PC-3 (cell line): ENCODE measurements at regions not wholly inside any gene's neighbourhood (a gene's known extent, or its start where the extent isn't known, plus 50 kb on each side); places are given as distances from the start of the nearest gene placed in this dataset.
A peak's percentile ranks its signal among the peaks of the same experiment; 100 is the strongest.

ENCODE experiments used
- ATAC-seq: fragments of 200-7000 bp; cut with Tn5 transposase; 2 replicates; pipeline ENCODE4 v1.9.1; 2020; ENCODE audit warnings: mild to moderate bottlenecking, moderate library complexity
- BruUV-seq: library from RNA; stranded (reverse); fragments of 400-500 nt; replicated peaks from 2 replicates; lab custom pipeline; 2021; lab: Mats Ljungman, UMichigan
- CTCF ChIA-PET: fragments of 300-600 bp; sonication (Branson Sonifier 250); formaldehyde crosslinking; loops from one replicate; lab custom pipeline; 2022; ENCODE audit warnings: antibody characterized with exemption; lab: Charles Lee
- POLR2A ChIA-PET: fragments of 300-600 bp; sonication (Branson Sonifier 250); formaldehyde crosslinking; loops from one replicate; lab custom pipeline; 2022; ENCODE audit warnings: antibody characterized with exemption; ENCODE audit not compliant: unreplicated experiment; lab: Charles Lee
- DNase-seq: peaks from one replicate; pipeline ENCODE4 v3.0.0-alpha.2; 2015
- H2AFZ ChIP-seq: fragments of 300-600 bp; sonication (generic); 2 replicates; pipeline ENCODE4 v1.6.0; 2016; ENCODE audit warnings: antibody characterized with exemption, low read length
- H3F3A ChIP-seq: fragments of 300-600 bp; sonication (generic); one replicate; pipeline ENCODE4 v1.6.0; 2017; ENCODE audit warnings: antibody characterized with exemption, low read length, control low read depth, mild to moderate bottlenecking; ENCODE audit not compliant: unreplicated experiment
- H3K27ac ChIP-seq: fragments of 300-600 bp; sonication (generic); 2 replicates; pipeline ENCODE4 v1.5.1; 2016; ENCODE audit warnings: mild to moderate bottlenecking, low read length
- H3K27me3 ChIP-seq: fragments of 300-600 bp; sonication (generic); 2 replicates; pipeline ENCODE4 v1.6.1; 2016; ENCODE audit warnings: low read length, mixed read lengths
- H3K36me3 ChIP-seq: fragments of 300-600 bp; sonication (generic); 2 replicates; pipeline ENCODE4 v1.6.1; 2016; ENCODE audit warnings: low read depth, mixed run types, low read length, mixed read lengths
- H3K4me1 ChIP-seq: fragments of 300-600 bp; sonication (generic); 2 replicates; pipeline ENCODE4 v1.5.1; 2016; ENCODE audit warnings: low read length; ENCODE audit not compliant: insufficient read depth
- H3K4me2 ChIP-seq: fragments of 300-600 bp; sonication (generic); 2 replicates; pipeline ENCODE4 v1.6.0; 2016; ENCODE audit warnings: low read length
- H3K4me3 ChIP-seq: fragments of 300-600 bp; sonication (generic); 2 replicates; pipeline ENCODE4 v1.5.1; 2016; ENCODE audit warnings: mild to moderate bottlenecking, low read length, mixed read lengths
- H3K79me2 ChIP-seq: fragments of 300-600 bp; sonication (generic); 2 replicates; pipeline ENCODE4 v1.6.1; 2017; ENCODE audit warnings: low read length, mixed read lengths
- H3K9ac ChIP-seq: fragments of 300-600 bp; sonication (generic); 2 replicates; pipeline ENCODE4 v1.6.0; 2016; ENCODE audit warnings: mild to moderate bottlenecking, low read length
- H3K9me2 ChIP-seq: fragments of 300-600 bp; sonication (generic); replicated peaks from 2 replicates; pipeline ENCODE4 v1.6.1; 2016; ENCODE audit warnings: mixed run types, low read length, mixed read lengths
- H3K9me3 ChIP-seq: fragments of 300-600 bp; sonication (generic); 2 replicates; pipeline ENCODE4 v1.6.1; 2016; ENCODE audit warnings: low read length, mixed read lengths
- H4K20me1 ChIP-seq: fragments of 300-600 bp; sonication (generic); 2 replicates; pipeline ENCODE4 v1.6.1; 2016; ENCODE audit warnings: low read length, mixed read lengths
- CTCF ChIP-seq: fragments of 300-600 bp; sonication (generic); conservative IDR thresholded peaks from 2 replicates; pipeline ENCODE4 v1.5.1; 2017; ENCODE audit warnings: antibody characterized with exemption, low read depth, mild to moderate bottlenecking, low read length
- EZH2 ChIP-seq: fragments of 300-600 bp; sonication (generic); IDR thresholded peaks from one replicate; pipeline ENCODE4 v1.6.1; 2017; ENCODE audit warnings: antibody characterized with exemption, mild to moderate bottlenecking, low read length; ENCODE audit not compliant: unreplicated experiment
- EZH2phosphoT487 ChIP-seq: fragments of 300-600 bp; sonication (generic); IDR thresholded peaks from 2 replicates; pipeline ENCODE4 v1.6.1; 2018; ENCODE audit warnings: mild to moderate bottlenecking, antibody characterized with exemption, low read length, borderline replicate concordance
- intact Hi-C: fragments of 100-400 bp; cut with micrococcal nuclease; formaldehyde crosslinking; loops from 2 replicates; pipeline ENCODE4 v1.9.0; 2023

- DNase-seq (peak; percentile 95), ATAC-seq (peak; percentile 99)
- Histone ChIP-seq H3F3A (no peaks in the 10 kb centered on the region), H3K27me3 (no peaks in the 10 kb centered on the region), H3K9me2 (no peaks in the 10 kb centered on the region), H3K9me3 (no peaks in the 10 kb centered on the region), H3K79me2 (no peaks in the 10 kb centered on the region), H2AFZ (peak overlapping the region; percentile 15; the same call in 1 of the 2 replicates), H4K20me1 (no peaks in the 10 kb centered on the region), H3K4me2 (no peak overlapping the region), H3K4me3 (no peak overlapping the region), H3K36me3 (no peaks in the 10 kb centered on the region), H3K4me1 (no peaks in the 10 kb centered on the region), H3K9ac (no peak overlapping the region), H3K27ac (no peak overlapping the region)
- TF ChIP-seq EZH2, result no peak
- peak; percentile 97 for TF ChIP-seq CTCF
- intact Hi-C loops, result loop anchor here (1.0 to 10.0 kb wide), 6 partner anchors 54 to 327 kb away; no protein-coding TSS in a partner anchor
- BruUV-seq, result no TSS peak
- POLR2A ChIA-PET, result interaction anchor here (0.5 kb wide), 1 partner anchor 187 kb away, joined by 4 read pairs; no protein-coding TSS in a partner anchor
- CTCF ChIA-PET, result interaction anchor here (0.6 to 1.5 kb wide), 8 partner anchors 19 to 1973 kb away, joined by 3 to 12 read pairs (median 8); no protein-coding TSS in a partner anchor
Measured at GRCh38 chr20:51966296-51966971, 164.1 kb upstream of the SALL4 start.

GRCh38 chr20:51961964-51962761, 159.8 kb upstream of the SALL4 start:
- no TSS peak for BruUV-seq
- H3K27me3 ChIP-seq, result no peaks in the 10 kb centered on the region
- H3K4me1 ChIP-seq, result no peaks in the 10 kb centered on the region
- DNase-seq, result no peak
- H2AFZ ChIP-seq, result no peak overlapping the region
- H3K4me3 ChIP-seq, result no peak overlapping the region
- H3K36me3 ChIP-seq, result no peaks in the 10 kb centered on the region
- no peaks in the 10 kb centered on the region for H4K20me1 ChIP-seq
- intact Hi-C loops, result loop anchor here (10.0 kb wide), 2 partner anchors 97 to 103 kb away; no protein-coding TSS in a partner anchor
- TF ChIP-seq EZH2phosphoT487 (no peak), EZH2 (no peak), CTCF (no peak)
- H3K79me2 ChIP-seq, result no peaks in the 10 kb centered on the region
- no peaks in the 10 kb centered on the region for H3K9me3 ChIP-seq
- no peak overlapping the region for H3K4me2 ChIP-seq
- H3K9me2 ChIP-seq, result no peaks in the 10 kb centered on the region
- CTCF ChIA-PET, result no interaction called here
- no peak overlapping the region for H3K9ac ChIP-seq
- no peak for ATAC-seq
- no peak overlapping the region for H3K27ac ChIP-seq
- POLR2A ChIA-PET, result interaction anchor here (0.6 kb wide), 1 partner anchor 202 kb away, joined by 3 read pairs; no protein-coding TSS in a partner anchor
- no peaks in the 10 kb centered on the region for H3F3A ChIP-seq
